Head of caudate nucleus (tissue), 42 donors: ENCODE measurements at regions not wholly inside any gene's neighbourhood (a gene's known extent, or its start where the extent isn't known, plus 50 kb on each side); places are given as distances from the start of the nearest gene placed in this dataset.
"Not testable (repeated sequence)": the region's sequence is repeated elsewhere in the genome, so short reads cannot be mapped to it uniquely, and the experiment has no call there.

Experiments used
- DNase-seq, 42 donors: peaks; one replicate each; pipeline versions ENCODE4 v3.0.0 to v3.0.0-alpha.2; 2020 to 2021; ENCODE audit warnings: mixed read lengths in 7 of 42
- intact Hi-C: fragments of 100-400 bp; cut with DNase I; formaldehyde crosslinking; loops from one replicate; pipeline ENCODE4 v1.15.0; 2022

GRCh38 chr21:15650735-15651134 is 79.0 kb upstream of the USP25 start:
- DNase-seq, result no peak
- intact Hi-C loops, result no loop called here

DNA sequence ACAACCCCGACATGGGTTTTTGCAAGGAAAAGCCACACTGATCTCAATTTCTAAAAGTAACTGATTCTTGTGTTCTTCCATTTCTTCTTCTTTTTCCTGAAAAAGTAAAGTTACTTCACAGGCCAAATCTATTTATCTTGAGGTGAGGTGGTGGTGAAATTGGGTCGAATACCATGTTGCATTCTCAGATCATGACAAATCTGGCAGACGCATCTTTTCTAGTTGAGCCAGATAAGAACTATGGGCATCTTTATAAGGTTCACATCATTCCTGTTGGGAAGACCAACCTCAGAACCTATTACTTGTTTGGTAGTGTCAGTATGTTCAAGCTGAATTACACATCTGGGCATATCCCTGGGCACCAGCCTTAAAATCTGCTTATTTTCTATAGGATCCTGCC is 78.6 kb upstream of the USP25 start:
- intact Hi-C loops, result no loop called here
- DNase-seq, result no peak

GRCh38 chr21:15653710-15654109 is 76.1 kb upstream of the USP25 start:
- intact Hi-C loops, result no loop called here
- DNase-seq, result no peak

GRCh38 chr21:15654171-15654570 is 75.6 kb upstream of the USP25 start:
- intact Hi-C loops, result no loop called here
- DNase-seq, result no peak

DNA sequence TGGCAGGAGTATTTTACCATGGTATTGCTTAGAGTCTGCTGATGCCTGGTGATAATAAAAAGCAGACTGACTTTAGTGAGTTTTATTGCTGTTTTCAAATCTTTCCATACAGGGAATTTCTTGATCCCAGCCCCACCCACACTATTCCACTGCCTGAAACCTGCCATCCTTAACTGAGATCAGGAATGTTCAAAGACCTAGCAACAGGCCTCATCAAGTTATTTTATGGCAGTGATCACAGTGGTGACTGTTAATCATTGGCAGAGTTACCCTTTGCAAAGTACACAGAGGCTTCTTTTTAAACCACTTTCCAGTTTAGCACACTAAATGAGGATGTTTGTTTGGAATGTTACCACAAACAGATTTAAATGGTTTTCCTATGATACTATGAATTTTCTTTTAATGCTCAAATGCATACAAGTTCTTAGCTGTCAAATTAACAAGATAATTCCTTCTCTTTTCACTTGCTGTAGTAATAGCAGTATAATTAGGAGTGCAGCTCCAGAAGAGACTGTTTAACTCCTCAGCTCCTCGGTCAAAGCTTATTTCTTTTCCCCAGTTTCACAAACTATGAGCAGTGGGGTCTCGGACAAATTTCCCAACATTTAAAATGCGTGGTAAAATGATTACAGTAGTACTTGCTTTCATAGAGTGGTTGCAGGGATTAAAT is 69.9 kb upstream of the USP25 start:
- peak in 3 of 42 donors; percentile 9 to 22 (median 18) for DNase-seq
- intact Hi-C loops, result no loop called here

GRCh38 chr21:15660423-15660804 is 69.4 kb upstream of the USP25 start:
- intact Hi-C loops, result no loop called here
- DNase-seq, result no peak

- intact Hi-C loops, result no loop called here
Observed at GRCh38 chr21:15667010-15667409, 62.8 kb upstream of the USP25 start.

GRCh38 chr21:15667819-15668218 is 62.0 kb upstream of the USP25 start:
- intact Hi-C loops, result no loop called here
- DNase-seq, result no peak

More at GRCh38 chr21:15667010-15667409, 62.8 kb upstream of the USP25 start:
- DNase-seq, result no peak

DNA sequence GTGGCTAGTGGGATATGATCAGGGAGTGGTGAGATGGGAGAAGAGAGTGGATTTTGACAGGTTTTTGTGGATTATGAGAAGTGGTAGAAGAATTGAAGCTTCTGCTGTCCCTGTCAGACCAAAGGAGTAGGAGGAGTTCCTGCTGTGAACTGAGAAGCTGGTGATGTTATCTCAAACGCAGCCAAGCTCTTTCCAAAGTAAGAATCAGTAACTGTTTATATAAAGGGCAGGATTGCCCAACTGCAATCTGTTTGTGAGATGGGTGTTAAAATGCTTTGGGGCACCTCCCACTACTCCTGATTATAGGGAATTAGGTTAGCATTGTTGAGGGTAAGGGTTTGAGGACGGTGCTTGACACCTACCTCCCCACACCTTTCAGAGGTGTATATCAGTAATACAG is 60.5 kb upstream of the USP25 start:
- intact Hi-C loops, result no loop called here
- DNase-seq, result no peak

DNA sequence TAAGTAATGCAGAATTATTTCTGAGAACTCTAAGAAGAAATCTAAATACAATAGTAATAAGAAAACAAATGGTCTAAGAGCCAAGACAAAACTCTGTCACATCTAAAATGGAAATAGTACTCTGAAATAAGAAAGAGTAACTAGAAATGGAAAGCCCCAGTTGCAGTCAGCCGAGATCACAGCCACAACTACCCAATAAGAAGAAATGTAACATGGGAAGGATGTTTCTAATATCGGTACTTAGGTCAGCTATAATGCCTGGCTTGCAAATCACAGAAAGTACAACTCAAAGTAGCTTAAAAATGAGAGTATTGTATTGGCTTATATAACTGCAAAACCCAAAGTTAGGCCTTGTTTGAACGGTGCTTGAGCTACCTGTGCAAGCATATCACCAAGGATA is 58.6 kb upstream of the USP25 start:
- intact Hi-C loops, result no loop called here
- no peak for DNase-seq

DNA sequence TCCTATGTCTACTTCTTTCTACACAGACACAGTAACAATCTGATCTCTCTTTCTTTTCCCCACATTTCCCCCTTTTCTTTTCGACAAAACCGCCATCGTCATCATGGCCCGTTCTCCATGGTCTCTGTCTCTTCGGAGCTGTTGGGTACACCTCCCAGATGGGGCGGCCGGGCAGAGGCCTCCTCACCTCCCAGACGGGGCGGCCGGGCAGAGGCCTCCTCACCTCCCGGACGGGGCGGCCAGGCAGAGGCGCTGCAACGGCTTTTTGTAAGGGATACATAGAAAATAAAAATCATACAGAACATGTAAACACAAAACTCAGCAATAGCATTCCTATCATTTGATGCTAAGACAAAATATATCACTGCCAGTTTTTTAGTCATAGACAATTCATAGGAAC is 57.2 kb upstream of the USP25 start:
- intact Hi-C loops, DNase-seq: not testable (repeated sequence)

GRCh38 chr21:15676935-15677334 is 52.8 kb upstream of the USP25 start:
- DNase-seq, result no peak
- intact Hi-C loops, result no loop called here

DNA sequence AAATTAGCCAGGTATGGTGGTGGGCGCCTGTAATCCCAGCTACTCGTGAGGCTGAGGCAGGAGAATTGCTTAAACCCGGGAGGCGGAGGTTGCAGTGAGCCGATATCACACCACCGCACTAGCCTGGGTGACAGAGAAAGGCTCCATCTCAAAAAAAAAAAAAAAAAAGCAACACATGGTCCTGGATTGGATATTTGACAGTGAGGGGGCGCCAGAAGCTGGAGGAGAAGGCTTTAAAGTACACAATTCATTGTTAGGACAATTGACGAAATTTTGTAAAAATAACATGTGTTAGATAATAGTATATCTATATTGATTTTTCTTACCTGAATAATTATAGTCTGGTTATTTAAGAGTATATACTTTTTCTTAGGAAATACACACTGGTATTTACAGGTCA is 50.2 kb upstream of the USP25 start:
- DNase-seq, result no peak
- intact Hi-C loops, result no loop called here
